ENCODE measurements at regions not wholly inside any gene's neighbourhood (a gene's known extent, or its start where the extent isn't known, plus 50 kb on each side); places are given as distances from the start of the nearest gene placed in this dataset.

- WGBS (ENCODE audit: insufficient coverage, insufficient replicate concordance, low lambda C conversion rate, missing lambda C conversion rate): 46% methylated on average over 5 of the region's 5 CpGs
- ATAC-seq (no peak), DNase-seq (ENCODE audit: low read depth, low spot score) (no peak), FAIRE-seq (no peak)
- H3K9me3 ChIP-seq (replicated peaks; ENCODE audit: control insufficient read depth, insufficient read depth, low read length): no peaks in the 10 kb centered on the region
- H3K36me3 ChIP-seq (ENCODE audit: control insufficient read depth in 2 of 2, insufficient read depth in 2 of 2, low read length in 1 of 2): no peaks in the 10 kb centered on the region
- no TSS peak for BruUV-seq (replicated peaks)
- no peak overlapping the region for H3K4me3 ChIP-seq
- no peaks in the 10 kb centered on the region for H3K79me2 ChIP-seq (ENCODE audit: control insufficient read depth, insufficient read depth, low read length)
- H2AFZ ChIP-seq (ENCODE audit: control insufficient read depth, low read depth, low read length): no peak overlapping the region
- intact Hi-C loops (cut with micrococcal nuclease; ENCODE audit: unreplicated experiment) (no loop called here), in situ Hi-C loops (cut with MboI) (loop anchor here (25.0 kb wide), 1 partner anchor 87 kb away; no protein-coding TSS in a partner anchor)
- no peaks in the 10 kb centered on the region for H3K4me1 ChIP-seq (ENCODE audit: control insufficient read depth, insufficient read depth, low read length)
- H3K27ac ChIP-seq (ENCODE audit: control insufficient read depth, insufficient read depth): no peak overlapping the region
- ChIA-PET RAD21 (ENCODE audit: unreplicated experiment) (no interaction called here), SMC1A (ENCODE audit: uncharacterized antibody, unreplicated experiment) (no interaction called here), POLR2A (no interaction called here), CTCF (no interaction called here)
- H3K9ac ChIP-seq (ENCODE audit: control insufficient read depth, insufficient read depth, low read length): no peak overlapping the region
- TF ChIP-seq ASH2L (IDR thresholded peaks at IDR 0.05; ENCODE audit: borderline replicate concordance, low read depth) (no peak), IKZF2 (IDR thresholded peaks at IDR 0.05) (no peak), MYC (IDR thresholded peaks at IDR 0.05; ENCODE audit: insufficient read depth, insufficient read length, insufficient replicate concordance, low read length, severe bottlenecking) (no peak), NFXL1 (IDR thresholded peaks at IDR 0.05; ENCODE audit: borderline replicate concordance) (no peak), IKZF1 (conservative IDR thresholded peaks at IDR 0.05) (no peak), ZBTB40 (IDR thresholded peaks at IDR 0.05; ENCODE audit: borderline replicate concordance) (no peak), EP300 (IDR thresholded peaks at IDR 0.05; ENCODE audit: borderline replicate concordance in 1 of 2, control insufficient read depth in 1 of 2, low read depth in 2 of 2, low read length in 2 of 2) (no peak), TARDBP (IDR thresholded peaks at IDR 0.05; ENCODE audit: borderline replicate concordance) (no peak), NKRF (conservative IDR thresholded peaks at IDR 0.05) (no peak), CEBPZ (IDR thresholded peaks at IDR 0.05; ENCODE audit: low read depth, low read length) (no peak)
- H3K4me2 ChIP-seq (ENCODE audit: control insufficient read depth, insufficient read depth): no peak overlapping the region
- no peaks in the 10 kb centered on the region for H4K20me1 ChIP-seq (ENCODE audit: control insufficient read depth, insufficient read depth)
- no peaks in the 10 kb centered on the region for H3K27me3 ChIP-seq (replicated peaks in 1 of 2; ENCODE audit: control insufficient read depth in 2 of 2, insufficient read depth in 2 of 2, low read length in 1 of 2)
These were observed 642.7 kb downstream of the IPMK start for GRCh38 chr10:57624856-57625592.

Measured in GM12878 (cell line).